Kidney (tissue), 13 donors: ENCODE measurements at regions not wholly inside any gene's neighbourhood (a gene's known extent, or its start where the extent isn't known, plus 50 kb on each side); places are given as distances from the start of the nearest gene placed in this dataset.

Source experiments
- DNase-seq, 5 donors: peaks; one replicate each; pipeline ENCODE4 v3.0.0-alpha.2; 2013 to 2020
- FAIRE-seq: peaks from 2 replicates; lab custom pipeline; 2012; peaks lifted over from hg19 to GRCh38; lab: Jason Lieb, UNC
- H3K27ac ChIP-seq, 2 donors: one replicate each; pipeline ENCODE4 v1.7.0; 2013; ENCODE audit warnings: low read depth in 2 of 2, low read length in 2 of 2, inconsistent platforms in 1 of 2
- H3K27me3 ChIP-seq: one replicate; pipeline ENCODE4 v1.7.1; 2013; ENCODE audit warnings: low read length, inconsistent platforms; ENCODE audit not compliant: control insufficient read depth, insufficient read depth
- H3K36me3 ChIP-seq, 3 donors: one replicate each; pipeline versions ENCODE4 v1.7.0 to v1.7.1; 2013; ENCODE audit warnings: low read length in 3 of 3, control low read depth in 1 of 3, inconsistent platforms in 1 of 3; ENCODE audit not compliant: insufficient read depth in 3 of 3, control insufficient read depth in 2 of 3
- H3K4me1 ChIP-seq, 3 donors: one replicate each; pipeline versions ENCODE4 v1.7.0 to v1.7.1; 2013; ENCODE audit warnings: low read length in 3 of 3, inconsistent platforms in 1 of 3, low read depth in 1 of 3; ENCODE audit not compliant: control insufficient read depth in 2 of 3, insufficient read depth in 2 of 3
- H3K4me3 ChIP-seq, 3 donors: one replicate each; pipeline versions ENCODE4 v1.7.0 to v1.8.1; 2013; ENCODE audit warnings: low read length in 3 of 3, control low read depth in 1 of 3, inconsistent platforms in 1 of 3
- H3K9ac ChIP-seq, 3 donors: one replicate each; pipeline versions ENCODE4 v1.7.0 to v1.7.1; 2013; ENCODE audit warnings: low read length in 3 of 3, control low read depth in 1 of 3, inconsistent platforms in 1 of 3
- H3K9me3 ChIP-seq, 3 donors: one replicate each; pipeline versions ENCODE4 v1.7.0 to v1.7.1; 2013; ENCODE audit warnings: low read length in 3 of 3, control low read depth in 1 of 3, inconsistent platforms in 1 of 3; ENCODE audit not compliant: control insufficient read depth in 2 of 3, insufficient read depth in 1 of 3
- CTCF ChIP-seq: IDR thresholded peaks from 3 replicates; pipeline ENCODE4 v1.5.1; 2012; ENCODE audit warnings: mild to moderate bottlenecking, moderate library complexity, borderline replicate concordance; ENCODE audit not compliant: insufficient read depth; ENCODE audit errors: extremely low read depth
- intact Hi-C: fragments of 100-400 bp; cut with DNase I; formaldehyde crosslinking; loops from one replicate; pipeline ENCODE4 v1.11.1; 2022
- donor health status: control.
- donor health status: control.
- donor health status: control.
- donor health status: control.
- donor health status: control.
- donor health status: DM: yes; HTN: yes; CAD: no.
- donor health status: Normal renal cell carcinoma (clear cell type).

DNA sequence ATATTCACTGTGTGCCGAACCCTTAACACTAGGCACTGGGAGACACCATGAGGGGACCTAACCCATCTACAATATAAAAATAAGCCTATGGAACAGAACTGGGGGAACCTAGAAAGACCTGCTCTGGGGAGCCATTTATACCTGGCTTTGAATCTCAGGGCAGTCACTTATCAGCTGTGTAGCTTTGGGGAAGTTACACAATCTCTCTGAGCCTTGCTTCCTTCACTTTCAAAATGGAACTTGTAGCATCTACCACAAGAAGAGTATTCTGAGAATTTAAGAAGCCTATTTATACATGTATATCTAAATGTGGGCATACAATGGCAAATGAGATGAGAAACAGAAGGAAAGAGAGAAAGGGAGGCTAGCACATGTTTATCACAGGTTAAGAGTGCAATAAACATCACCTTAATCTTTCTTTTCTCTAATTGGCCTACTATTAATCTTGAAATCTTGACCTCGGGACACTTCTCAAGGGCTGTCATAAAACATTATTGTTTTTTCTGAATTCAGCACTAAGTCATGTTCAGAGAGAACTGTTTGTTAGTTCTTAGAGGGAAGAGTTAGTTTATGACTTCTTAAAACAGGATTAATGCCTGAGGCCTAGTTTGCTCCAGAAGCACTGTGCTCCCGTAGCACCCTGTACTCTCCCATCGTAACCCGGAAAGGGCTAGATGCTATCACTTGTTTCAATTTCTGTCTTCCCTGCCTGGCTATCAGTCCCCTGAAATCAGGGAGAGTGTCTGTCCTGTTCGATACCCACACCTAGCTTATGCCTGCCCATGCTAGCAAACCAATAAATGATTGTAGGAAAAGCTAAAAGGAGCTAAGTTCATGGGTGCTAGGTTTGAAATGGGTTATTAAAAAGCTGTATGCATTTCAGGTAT lies 606.4 kb upstream of the CLINT1 start:
- TF ChIP-seq CTCF = no peak
- no peak overlapping the region for H3K4me3 ChIP-seq
- no peaks in the 10 kb centered on the region for H3K9me3 ChIP-seq
- intact Hi-C loops = no loop called here
- no peak overlapping the region for H3K27ac ChIP-seq
- no peaks in the 10 kb centered on the region for H3K27me3 ChIP-seq
- no peak for DNase-seq
- H3K36me3 ChIP-seq = no peaks in the 10 kb centered on the region
- FAIRE-seq = no peak
- no peak overlapping the region for H3K9ac ChIP-seq
- H3K4me1 ChIP-seq = no peaks in the 10 kb centered on the region

- Histone ChIP-seq H3K36me3 (no peaks in the 10 kb centered on the region), H3K9ac (no peak overlapping the region), H3K4me1 (no peaks in the 10 kb centered on the region), H3K4me3 (no peak overlapping the region), H3K27ac (no peak overlapping the region), H3K27me3 (no peaks in the 10 kb centered on the region), H3K9me3 (no peaks in the 10 kb centered on the region)
- DNase-seq (no peak), FAIRE-seq (no peak)
- intact Hi-C loops = no loop called here
- no peak for TF ChIP-seq CTCF
These were observed 605.4 kb upstream of the CLINT1 start for GRCh38 chr5:158464383-158464782.

DNA sequence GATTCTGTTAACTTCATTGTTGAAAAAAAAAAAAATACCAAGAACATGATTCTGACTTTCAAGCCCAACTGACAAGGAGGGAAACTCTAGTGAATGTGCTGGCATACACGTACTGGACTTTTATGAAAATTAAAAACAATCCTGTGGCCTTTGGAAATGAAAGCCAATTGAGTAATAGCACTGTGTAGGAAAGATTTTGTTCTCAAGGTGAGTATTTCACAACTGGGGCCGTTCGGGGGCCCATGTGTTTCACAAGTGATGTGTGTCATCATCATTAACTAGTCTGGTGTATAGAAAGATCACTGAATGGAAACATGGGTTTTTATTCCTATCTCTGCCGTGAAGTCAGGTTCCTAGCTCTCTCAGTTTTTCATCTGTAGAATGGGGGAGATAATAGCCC lies 605.0 kb upstream of the CLINT1 start:
- no peak overlapping the region for H3K4me3 ChIP-seq
- DNase-seq (no peak), FAIRE-seq (no peak)
- no peak overlapping the region for H3K9ac ChIP-seq
- H3K27ac ChIP-seq = no peak overlapping the region
- H3K36me3 ChIP-seq = no peaks in the 10 kb centered on the region
- H3K27me3 ChIP-seq = no peaks in the 10 kb centered on the region
- no peaks in the 10 kb centered on the region for H3K9me3 ChIP-seq
- TF ChIP-seq CTCF = no peak
- intact Hi-C loops = no loop called here
- H3K4me1 ChIP-seq = no peaks in the 10 kb centered on the region
